Hepatocyte (in vitro differentiated cells): ENCODE measurements at regions not wholly inside any gene's neighbourhood (a gene's known extent, or its start where the extent isn't known, plus 50 kb on each side); places are given as distances from the start of the nearest gene placed in this dataset.

Experiments used
- EZH2 ChIP-seq: fragments of 200-600 bp; sonication (generic); IDR thresholded peaks from 2 replicates; pipeline ENCODE4 v1.6.1; 2016; ENCODE audit warnings: antibody characterized with exemption, mild to moderate bottlenecking, borderline replicate concordance
- EZH2phosphoT487 ChIP-seq: fragments of 200-600 bp; sonication (generic); IDR thresholded peaks from one replicate; pipeline ENCODE4 v1.6.1; 2018; ENCODE audit warnings: antibody characterized with exemption, mild to moderate bottlenecking, low read depth, moderate library complexity; ENCODE audit not compliant: unreplicated experiment, severe bottlenecking
- TF ChIP-seq, protein P1 (sequence below): fragments of 200-600 bp; sonication (generic); IDR thresholded peaks from 2 replicates; pipeline ENCODE4 v1.5.1; 2016; ENCODE audit warnings: antibody characterized with exemption, mild to moderate bottlenecking; ENCODE audit not compliant: poor library complexity

DNA sequence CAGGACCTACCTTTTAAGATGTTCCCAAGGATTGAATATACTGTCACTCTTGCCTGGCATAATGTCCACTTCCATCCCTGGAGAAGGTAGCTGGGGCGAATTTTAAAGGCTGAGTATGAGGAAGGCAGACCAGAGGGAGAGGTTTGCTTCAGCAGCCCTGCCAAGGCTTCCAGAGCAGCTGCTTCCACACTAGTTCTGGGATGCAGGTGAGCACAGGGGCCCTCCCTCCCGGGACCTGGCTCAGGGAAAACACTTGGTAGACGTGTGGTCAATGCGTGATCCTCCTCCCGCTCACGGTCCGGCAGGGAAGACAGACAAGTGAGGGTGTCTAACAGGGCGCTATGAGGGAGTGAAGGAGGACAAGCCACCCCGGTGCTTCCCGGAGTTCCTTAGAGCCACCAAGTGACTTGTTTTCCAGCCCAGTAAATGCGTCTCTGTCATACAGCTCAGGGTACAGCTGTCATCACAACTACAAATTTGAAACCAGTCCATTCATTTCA lies 327.6 kb downstream of the ARRDC4 start:
- no peak for TF ChIP-seq EZH2
- TF ChIP-seq, protein P1, sequence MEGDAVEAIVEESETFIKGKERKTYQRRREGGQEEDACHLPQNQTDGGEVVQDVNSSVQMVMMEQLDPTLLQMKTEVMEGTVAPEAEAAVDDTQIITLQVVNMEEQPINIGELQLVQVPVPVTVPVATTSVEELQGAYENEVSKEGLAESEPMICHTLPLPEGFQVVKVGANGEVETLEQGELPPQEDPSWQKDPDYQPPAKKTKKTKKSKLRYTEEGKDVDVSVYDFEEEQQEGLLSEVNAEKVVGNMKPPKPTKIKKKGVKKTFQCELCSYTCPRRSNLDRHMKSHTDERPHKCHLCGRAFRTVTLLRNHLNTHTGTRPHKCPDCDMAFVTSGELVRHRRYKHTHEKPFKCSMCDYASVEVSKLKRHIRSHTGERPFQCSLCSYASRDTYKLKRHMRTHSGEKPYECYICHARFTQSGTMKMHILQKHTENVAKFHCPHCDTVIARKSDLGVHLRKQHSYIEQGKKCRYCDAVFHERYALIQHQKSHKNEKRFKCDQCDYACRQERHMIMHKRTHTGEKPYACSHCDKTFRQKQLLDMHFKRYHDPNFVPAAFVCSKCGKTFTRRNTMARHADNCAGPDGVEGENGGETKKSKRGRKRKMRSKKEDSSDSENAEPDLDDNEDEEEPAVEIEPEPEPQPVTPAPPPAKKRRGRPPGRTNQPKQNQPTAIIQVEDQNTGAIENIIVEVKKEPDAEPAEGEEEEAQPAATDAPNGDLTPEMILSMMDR: no peak
- no peak for TF ChIP-seq EZH2phosphoT487
